ENCODE measurements at regions not wholly inside any gene's neighbourhood (a gene's known extent, or its start where the extent isn't known, plus 50 kb on each side); places are given as distances from the start of the nearest gene placed in this dataset.

- H3K4me3 ChIP-seq (ENCODE audit: low read depth in 1 of 2, low read length in 2 of 2) = no peak overlapping the region
- no peak overlapping the region for H3K9ac ChIP-seq (ENCODE audit: low read depth, low read length)
- ATAC-seq (ENCODE audit: insufficient read depth, low read depth) (no peak), DNase-seq (no peak)
- no peaks in the 10 kb centered on the region for H3K36me3 ChIP-seq (ENCODE audit: insufficient read depth, low read length)
- H4K20me1 ChIP-seq (ENCODE audit: insufficient read depth, low read length) = no peaks in the 10 kb centered on the region
- H3K27ac ChIP-seq (ENCODE audit: low read length) = no peak overlapping the region
- H3K4me2 ChIP-seq (ENCODE audit: insufficient read depth, low read length) = no peak overlapping the region
- H3K4me1 ChIP-seq (ENCODE audit: insufficient read depth, low read length) = no peaks in the 10 kb centered on the region
- H3K9me3 ChIP-seq (ENCODE audit: insufficient read depth, low read length, severe bottlenecking) = no peaks in the 10 kb centered on the region
- TF ChIP-seq EZH2 (IDR thresholded peaks at IDR 0.05; ENCODE audit: borderline replicate concordance, low read depth, low read length, severe bottlenecking) = no peak
- TF ChIP-seq CTCF (IDR thresholded peaks at IDR 0.05; ENCODE audit: borderline replicate concordance, extremely low read depth, low read length, poor library complexity, severe bottlenecking) = no peak
- no peaks in the 10 kb centered on the region for H3K27me3 ChIP-seq (ENCODE audit: insufficient read depth, low read length, poor library complexity)
- no peaks in the 10 kb centered on the region for H3K79me2 ChIP-seq (ENCODE audit: insufficient read depth, low read length)
- no peak overlapping the region for H2AFZ ChIP-seq (ENCODE audit: low read depth, low read length)
These were observed 215.2 kb downstream of the PPARGC1A start for GRCh38 chr4:23674694-23675093.

- DNase-seq = no peak
- TF ChIP-seq EZH2 (IDR thresholded peaks at IDR 0.05; ENCODE audit: borderline replicate concordance, low read depth, low read length, severe bottlenecking) (no peak), CTCF (IDR thresholded peaks at IDR 0.05; ENCODE audit: borderline replicate concordance, extremely low read depth, low read length, poor library complexity, severe bottlenecking) (no peak)
- no peak overlapping the region for H3K4me2 ChIP-seq (ENCODE audit: insufficient read depth, low read length)
These were observed 222.2 kb downstream of the PPARGC1A start for GRCh38 chr4:23667659-23668058.

GRCh38 chr4:23660865-23661264 is 229.0 kb downstream of the PPARGC1A start:
- Histone ChIP-seq H3K36me3 (ENCODE audit: insufficient read depth, low read length) (no peaks in the 10 kb centered on the region), H3K79me2 (ENCODE audit: insufficient read depth, low read length) (no peaks in the 10 kb centered on the region), H3K4me3 (ENCODE audit: low read depth in 1 of 2, low read length in 2 of 2) (no peak overlapping the region), H3K4me2 (ENCODE audit: insufficient read depth, low read length) (no peak overlapping the region), H3K27me3 (ENCODE audit: insufficient read depth, low read length, poor library complexity) (no peaks in the 10 kb centered on the region), H3K9ac (ENCODE audit: low read depth, low read length) (no peak overlapping the region), H4K20me1 (ENCODE audit: insufficient read depth, low read length) (no peaks in the 10 kb centered on the region), H3K27ac (ENCODE audit: low read length) (no peak overlapping the region), H3K9me3 (ENCODE audit: insufficient read depth, low read length, severe bottlenecking) (no peaks in the 10 kb centered on the region), H3K4me1 (ENCODE audit: insufficient read depth, low read length) (no peaks in the 10 kb centered on the region), H2AFZ (ENCODE audit: low read depth, low read length) (no peak overlapping the region)
- TF ChIP-seq CTCF (IDR thresholded peaks at IDR 0.05; ENCODE audit: borderline replicate concordance, extremely low read depth, low read length, poor library complexity, severe bottlenecking) (no peak), EZH2 (IDR thresholded peaks at IDR 0.05; ENCODE audit: borderline replicate concordance, low read depth, low read length, severe bottlenecking) (no peak)
- no peak for DNase-seq
- ATAC-seq (ENCODE audit: insufficient read depth, low read depth) = no peak

More at GRCh38 chr4:23667659-23668058, 222.2 kb downstream of the PPARGC1A start:
- H3K9ac ChIP-seq (ENCODE audit: low read depth, low read length) = no peak overlapping the region
- no peaks in the 10 kb centered on the region for H3K9me3 ChIP-seq (ENCODE audit: insufficient read depth, low read length, severe bottlenecking)
- H3K4me1 ChIP-seq (ENCODE audit: insufficient read depth, low read length) = no peaks in the 10 kb centered on the region
- H3K4me3 ChIP-seq (ENCODE audit: low read depth in 1 of 2, low read length in 2 of 2) = no peak overlapping the region
- H3K27ac ChIP-seq (ENCODE audit: low read length) = no peak overlapping the region
- H3K36me3 ChIP-seq (ENCODE audit: insufficient read depth, low read length) = no peaks in the 10 kb centered on the region
- no peaks in the 10 kb centered on the region for H4K20me1 ChIP-seq (ENCODE audit: insufficient read depth, low read length)
- H3K27me3 ChIP-seq (ENCODE audit: insufficient read depth, low read length, poor library complexity) = no peaks in the 10 kb centered on the region
- no peaks in the 10 kb centered on the region for H3K79me2 ChIP-seq (ENCODE audit: insufficient read depth, low read length)
- ATAC-seq (ENCODE audit: insufficient read depth, low read depth) = no peak
- no peak overlapping the region for H2AFZ ChIP-seq (ENCODE audit: low read depth, low read length)

GRCh38 chr4:23654791-23655190 is 235.1 kb downstream of the PPARGC1A start:
- Histone ChIP-seq H3K9me3 (ENCODE audit: insufficient read depth, low read length, severe bottlenecking) (no peaks in the 10 kb centered on the region), H3K27me3 (ENCODE audit: insufficient read depth, low read length, poor library complexity) (no peaks in the 10 kb centered on the region), H2AFZ (ENCODE audit: low read depth, low read length) (no peak overlapping the region), H3K27ac (ENCODE audit: low read length) (no peak overlapping the region), H3K9ac (ENCODE audit: low read depth, low read length) (no peak overlapping the region), H3K4me3 (ENCODE audit: low read depth in 1 of 2, low read length in 2 of 2) (no peak overlapping the region), H3K4me2 (ENCODE audit: insufficient read depth, low read length) (no peak overlapping the region), H3K79me2 (ENCODE audit: insufficient read depth, low read length) (no peaks in the 10 kb centered on the region), H4K20me1 (ENCODE audit: insufficient read depth, low read length) (no peaks in the 10 kb centered on the region), H3K36me3 (ENCODE audit: insufficient read depth, low read length) (no peaks in the 10 kb centered on the region), H3K4me1 (ENCODE audit: insufficient read depth, low read length) (no peaks in the 10 kb centered on the region)
- no peak for ATAC-seq (ENCODE audit: insufficient read depth, low read depth)
- TF ChIP-seq CTCF (IDR thresholded peaks at IDR 0.05; ENCODE audit: borderline replicate concordance, extremely low read depth, low read length, poor library complexity, severe bottlenecking) (no peak), EZH2 (IDR thresholded peaks at IDR 0.05; ENCODE audit: borderline replicate concordance, low read depth, low read length, severe bottlenecking) (no peak)
- no peak for DNase-seq

Data from DND-41 (cell line).